ENCODE measurements at regions not wholly inside any gene's neighbourhood (a gene's known extent, or its start where the extent isn't known, plus 50 kb on each side); places are given as distances from the start of the nearest gene placed in this dataset.

GRCh38 chr6:43968110-43968965, 158.9 kb downstream of the MRPL14 start:
- no peak for DNase-seq (ENCODE audit: low read depth, low spot score)

GRCh38 chr6:43967719-43968091, 159.5 kb downstream of the MRPL14 start:
- no peak for DNase-seq (ENCODE audit: low read depth, low spot score)

- no peak for DNase-seq (ENCODE audit: low read depth, low spot score)
Measured at GRCh38 chr6:43966853-43967718, 160.2 kb downstream of the MRPL14 start.

GRCh38 chr6:43966374-43966658, 160.9 kb downstream of the MRPL14 start:
- DNase-seq (ENCODE audit: low read depth, low spot score) = no peak

DNA sequence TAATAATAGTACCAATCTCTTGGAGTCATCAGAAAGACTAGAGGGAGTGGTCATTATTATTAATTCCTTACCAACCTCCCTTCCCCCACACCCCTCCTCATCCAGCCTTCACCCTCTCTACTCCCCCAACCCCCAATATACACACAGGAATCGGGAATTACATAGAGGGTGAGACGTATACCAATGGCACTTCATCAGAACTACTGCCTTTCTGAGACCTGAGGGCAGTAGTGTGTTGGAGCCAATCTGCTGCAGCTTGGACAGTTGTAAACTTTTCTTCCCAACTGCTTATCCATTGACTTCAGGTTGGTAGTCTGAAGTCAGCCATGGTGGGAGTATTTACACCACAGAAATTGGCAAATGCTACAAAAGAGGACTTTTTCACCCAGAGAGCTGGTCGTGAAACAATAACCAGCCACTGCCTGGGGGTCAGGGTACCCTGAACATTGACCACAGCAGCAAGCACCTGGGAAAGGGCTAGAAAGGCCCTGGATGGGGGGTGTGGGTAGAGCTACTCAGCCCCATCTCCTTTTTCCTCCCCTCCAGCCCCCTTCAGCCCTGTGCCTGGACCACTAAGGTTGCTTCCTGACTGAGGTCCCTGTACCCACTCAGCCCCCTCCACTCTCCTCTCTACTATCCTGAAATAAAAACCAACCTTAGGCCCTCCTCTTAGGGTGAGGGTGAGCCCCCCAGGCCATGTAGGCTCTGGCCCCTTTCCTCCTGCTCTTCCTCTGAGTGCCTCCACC, 161.5 kb downstream of the MRPL14 start:
- DNase-seq (ENCODE audit: low read depth, low spot score) = no peak

GRCh38 chr6:43964659-43965570, 162.3 kb downstream of the MRPL14 start:
- no peak for DNase-seq (ENCODE audit: low read depth, low spot score)

DNA sequence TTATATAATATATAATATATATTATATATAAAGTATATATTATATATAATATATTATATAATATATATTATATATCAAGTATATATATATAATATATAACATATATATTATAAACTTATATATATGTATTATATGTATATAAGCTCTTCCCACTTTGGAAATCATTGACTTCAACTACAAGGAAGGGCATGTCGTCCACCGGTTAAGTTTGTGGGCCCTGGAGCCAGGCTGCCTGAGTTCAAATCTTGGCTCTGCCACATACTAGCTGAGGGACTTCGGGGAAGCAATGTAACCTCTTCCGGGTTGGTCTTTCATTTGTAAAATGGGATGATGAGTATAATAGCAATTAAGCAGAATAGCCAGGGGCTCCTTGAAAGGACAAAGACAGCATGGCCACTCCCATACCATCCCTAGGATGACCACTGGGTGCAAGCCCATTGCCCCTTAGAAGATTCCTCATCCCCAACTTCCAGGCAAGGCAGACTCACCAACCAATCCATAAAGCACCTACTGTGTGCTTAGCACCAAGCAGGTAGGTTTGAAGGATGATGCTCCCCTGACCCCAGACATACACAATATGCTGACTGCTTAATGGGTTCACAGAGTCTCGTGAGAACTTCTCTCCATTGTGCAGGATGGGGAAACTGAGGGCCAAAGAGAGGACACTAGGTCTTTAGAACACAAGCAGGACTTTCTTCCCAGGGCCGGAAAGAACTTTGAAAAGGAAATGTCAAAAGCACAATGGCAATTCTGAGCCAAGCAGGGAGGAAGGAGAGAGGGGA, 163.2 kb downstream of the MRPL14 start:
- DNase-seq (ENCODE audit: low read depth, low spot score) = no peak

DNA sequence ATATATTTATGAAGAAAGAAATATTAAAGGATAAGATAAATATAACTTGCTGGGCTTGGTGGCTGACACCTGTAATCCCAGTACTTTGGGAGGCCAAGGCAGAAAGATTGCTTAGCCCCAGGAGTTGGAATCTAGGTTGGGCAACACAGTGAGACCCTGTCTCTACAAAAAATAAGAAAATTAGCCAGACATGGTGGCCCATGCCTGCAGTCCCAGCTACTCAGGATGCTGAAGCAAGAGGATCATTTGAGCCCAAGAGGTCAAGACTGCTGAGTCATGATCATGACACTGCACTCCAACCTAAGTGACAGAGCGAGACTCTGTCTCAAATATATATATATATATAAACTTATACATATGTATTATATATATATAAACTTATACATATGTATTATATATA, 164.0 kb downstream of the MRPL14 start:
- no peak for DNase-seq (ENCODE audit: low read depth, low spot score)

- no peak for DNase-seq (ENCODE audit: low read depth, low spot score)
Measured at GRCh38 chr6:43962458-43962857, 164.8 kb downstream of the MRPL14 start.

GRCh38 chr6:43957273-43957672, 170.0 kb downstream of the MRPL14 start:
- no peak for DNase-seq (ENCODE audit: low read depth, low spot score)

GRCh38 chr6:43956478-43956877, 170.8 kb downstream of the MRPL14 start:
- no peak for DNase-seq (ENCODE audit: low read depth, low spot score)

GRCh38 chr6:43954311-43955131, 172.7 kb downstream of the MRPL14 start:
- no peak for DNase-seq (ENCODE audit: low read depth, low spot score)

GRCh38 chr6:43953794-43954310, 173.4 kb downstream of the MRPL14 start:
- DNase-seq (ENCODE audit: low read depth, low spot score) = peak; percentile 25

- no peak for DNase-seq (ENCODE audit: low read depth, low spot score)
Measured at GRCh38 chr6:43953256-43953655, 174.0 kb downstream of the MRPL14 start.

GRCh38 chr6:43952746-43953145, 174.5 kb downstream of the MRPL14 start:
- DNase-seq (ENCODE audit: low read depth, low spot score) = no peak

DNA sequence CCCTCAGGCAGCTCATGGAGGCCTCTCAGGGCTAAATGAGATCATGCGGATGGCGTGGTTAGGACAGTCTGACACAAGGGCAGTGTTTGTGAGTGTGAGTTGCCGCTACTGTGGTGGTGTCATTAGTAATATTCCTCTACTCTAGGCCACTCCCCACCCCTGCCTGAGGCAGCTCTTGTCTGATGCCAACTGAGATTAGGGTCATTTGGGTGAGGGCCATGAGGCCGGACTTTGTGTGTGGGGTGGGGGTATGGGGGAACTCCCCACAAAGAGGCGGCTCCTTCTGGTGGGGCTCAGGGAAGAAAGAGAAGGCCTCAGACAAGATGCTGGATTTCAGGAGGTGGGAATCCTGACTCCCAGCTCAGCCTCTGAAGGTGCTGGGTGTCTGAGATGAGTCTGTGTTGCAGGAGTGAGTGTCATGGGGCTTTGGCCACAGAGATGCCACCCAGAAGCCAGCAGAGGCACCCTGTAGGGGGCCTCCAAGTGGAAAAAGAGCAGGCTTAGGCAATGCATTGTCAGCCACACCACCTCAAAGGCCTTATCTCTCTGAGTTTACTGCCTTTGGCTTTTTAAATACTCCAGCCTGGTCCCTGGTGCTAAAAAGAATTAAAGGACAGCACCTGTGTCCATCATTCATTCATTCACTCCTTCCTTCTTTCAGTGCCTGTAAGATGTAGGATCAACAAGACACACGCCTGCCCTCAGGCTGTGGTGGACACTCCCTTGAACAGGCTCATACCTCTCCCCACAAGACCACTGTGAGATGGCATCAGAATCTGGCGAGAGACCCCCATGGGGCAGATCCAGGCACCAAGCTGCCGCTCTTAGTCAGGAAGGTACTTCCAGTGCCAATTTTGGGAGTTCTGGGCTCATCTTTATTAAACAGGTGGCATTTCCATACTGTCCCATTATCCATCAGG, 175.2 kb downstream of the MRPL14 start:
- no peak for DNase-seq (ENCODE audit: low read depth, low spot score)

- peak; percentile 61 for DNase-seq (ENCODE audit: low read depth, low spot score)
Measured at GRCh38 chr6:43951063-43951755, 176.0 kb downstream of the MRPL14 start.

DNA sequence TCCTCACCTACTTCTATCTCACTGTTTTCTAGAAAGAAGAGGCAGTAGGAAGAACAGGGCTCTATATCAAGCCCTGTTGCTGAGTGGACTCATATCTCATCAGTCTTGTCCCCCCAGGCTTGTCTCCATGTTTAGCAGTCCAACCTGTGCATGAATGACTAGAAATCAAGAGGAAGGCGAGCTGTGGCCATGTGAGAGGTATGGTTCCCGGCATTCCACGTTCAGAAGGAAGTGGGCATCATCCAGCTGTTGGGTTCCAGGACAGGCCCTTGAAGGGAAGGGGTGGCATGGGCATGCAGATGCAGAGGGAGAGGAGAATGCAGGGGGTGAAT, 176.6 kb downstream of the MRPL14 start:
- DNase-seq (ENCODE audit: low read depth, low spot score) = no peak
